ENCODE measurements at regions not wholly inside any gene's neighbourhood (a gene's known extent, or its start where the extent isn't known, plus 50 kb on each side); places are given as distances from the start of the nearest gene placed in this dataset.
A peak's percentile ranks its signal among the peaks of the same experiment; 100 is the strongest.
"Not testable (repeated sequence)": the region's sequence is repeated elsewhere in the genome, so short reads cannot be mapped to it uniquely, and the experiment has no call there.

- not testable (repeated sequence) for DNase-seq
Measured at GRCh38 chr5:177941386-177941785, 54.7 kb downstream of the PROP1 start.

GRCh38 chr5:177939246-177940171 lies 56.5 kb downstream of the PROP1 start:
- peak; percentile 21 to 53 for DNase-seq

- not testable (repeated sequence) for DNase-seq
Measured at GRCh38 chr5:177938767-177939166, 57.3 kb downstream of the PROP1 start.

- not testable (repeated sequence) for DNase-seq
Measured at GRCh38 chr5:177934233-177934632, 61.8 kb downstream of the PROP1 start.

GRCh38 chr5:177930269-177931022 lies 65.6 kb downstream of the PROP1 start:
- DNase-seq: not testable (repeated sequence)

- DNase-seq: not testable (repeated sequence)
Measured at GRCh38 chr5:177929618-177930017, 66.4 kb downstream of the PROP1 start.

GRCh38 chr5:177927500-177927899 lies 68.5 kb downstream of the PROP1 start:
- DNase-seq: not testable (repeated sequence)

GRCh38 chr5:177924577-177924976 lies 71.5 kb downstream of the PROP1 start:
- not testable (repeated sequence) for DNase-seq

GRCh38 chr5:177923837-177924236 lies 72.2 kb downstream of the PROP1 start:
- DNase-seq: not testable (repeated sequence)

- DNase-seq: not testable (repeated sequence)
Measured at GRCh38 chr5:177923189-177923588, 72.9 kb downstream of the PROP1 start.

GRCh38 chr5:177909261-177909660 lies 86.8 kb downstream of the PROP1 start:
- DNase-seq: not testable (repeated sequence)

- DNase-seq: not testable (repeated sequence)
Measured at GRCh38 chr5:177902806-177903205, 93.2 kb downstream of the PROP1 start.

- not testable (repeated sequence) for DNase-seq
Measured at GRCh38 chr5:177900066-177900465, 96.0 kb downstream of the PROP1 start.

GRCh38 chr5:177894681-177895453 lies 101.2 kb downstream of the PROP1 start:
- DNase-seq: not testable (repeated sequence)

- not testable (repeated sequence) for DNase-seq
Measured at GRCh38 chr5:177892357-177892665, 103.7 kb downstream of the PROP1 start.

GRCh38 chr5:177891547-177892356 lies 104.3 kb downstream of the PROP1 start:
- peak; percentile 16 to 33 for DNase-seq

GRCh38 chr5:177883295-177883694 lies 100.6 kb upstream of the FAM153A start:
- not testable (repeated sequence) for DNase-seq

GRCh38 chr5:177875900-177876238 lies 93.2 kb upstream of the FAM153A start:
- not testable (repeated sequence) for DNase-seq

- not testable (repeated sequence) for DNase-seq
Measured at GRCh38 chr5:177875013-177875899, 92.6 kb upstream of the FAM153A start.

GRCh38 chr5:177863822-177864446 lies 81.2 kb upstream of the FAM153A start:
- DNase-seq: not testable (repeated sequence)
